Fibroblast of lung (primary cell): ENCODE measurements at regions not wholly inside any gene's neighbourhood (a gene's known extent, or its start where the extent isn't known, plus 50 kb on each side); places are given as distances from the start of the nearest gene placed in this dataset.

Source experiments
- DNase-seq, 2 donors: peaks; one replicate each; pipeline versions ENCODE4 v3.0.0 to v3.0.0-alpha.2; 2010; ENCODE audit warnings: low read depth in 2 of 2
- H2AFZ ChIP-seq: 2 replicates; pipeline ENCODE4 v1.5.1; 2012; ENCODE audit warnings: low read length, control low read depth, inconsistent platforms
- H3K27ac ChIP-seq: 2 replicates; pipeline ENCODE4 v1.5.1; 2011; ENCODE audit warnings: low read length, control low read depth; ENCODE audit not compliant: insufficient read depth
- H3K27me3 ChIP-seq: 2 replicates; pipeline ENCODE4 v1.5.1; 2011; ENCODE audit warnings: mild to moderate bottlenecking, low read length; ENCODE audit not compliant: control insufficient read depth, insufficient read depth
- H3K36me3 ChIP-seq: 2 replicates; pipeline ENCODE4 v1.5.1; 2011; ENCODE audit warnings: low read length; ENCODE audit not compliant: control insufficient read depth, insufficient read depth
- H3K4me1 ChIP-seq: 2 replicates; pipeline ENCODE4 v1.5.1; 2011; ENCODE audit warnings: low read length; ENCODE audit not compliant: control insufficient read depth, insufficient read depth; ENCODE audit errors: extremely low read depth
- H3K4me2 ChIP-seq: 2 replicates; pipeline ENCODE4 v1.5.1; 2011; ENCODE audit warnings: low read length, control low read depth; ENCODE audit not compliant: insufficient read depth; ENCODE audit errors: extremely low read depth
- H3K4me3 ChIP-seq, 4 experiments: fragments of 200-600 bp in 1 of 4; sonication (generic) in 1 of 4; replicated peaks in 1 of 4; 2 replicates each; pipeline ENCODE4 v1.5.1; 2011 to 2016; ENCODE audit warnings: low read length in 4 of 4, low read depth in 3 of 4, mild to moderate bottlenecking in 3 of 4, control low read depth in 2 of 4, inconsistent platforms in 1 of 4, mixed read lengths in 1 of 4; ENCODE audit not compliant: insufficient read depth in 1 of 4; ENCODE audit errors: control extremely low read depth in 1 of 4
- H3K79me2 ChIP-seq: 2 replicates; pipeline ENCODE4 v1.5.1; 2012; ENCODE audit warnings: mild to moderate bottlenecking, low read length, inconsistent platforms; ENCODE audit not compliant: control insufficient read depth, insufficient read depth
- H3K9ac ChIP-seq: 2 replicates; pipeline ENCODE4 v1.5.1; 2011; ENCODE audit warnings: mild to moderate bottlenecking, low read length, control low read depth; ENCODE audit not compliant: insufficient read depth
- H3K9me3 ChIP-seq: 2 replicates; pipeline ENCODE4 v1.5.1; 2012; ENCODE audit warnings: low read depth, low read length; ENCODE audit not compliant: control insufficient read depth, insufficient read depth
- H4K20me1 ChIP-seq: 2 replicates; pipeline ENCODE4 v1.5.1; 2011; ENCODE audit warnings: low read length; ENCODE audit not compliant: control insufficient read depth, insufficient read depth; ENCODE audit errors: extremely low read depth
- EZH2 ChIP-seq: IDR thresholded peaks from 2 replicates; pipeline ENCODE4 v1.5.1; 2012; ENCODE audit warnings: low read length, control low read depth, mild to moderate bottlenecking; ENCODE audit errors: missing control alignments
- TF ChIP-seq, protein P1 (sequence below), 2 donors: IDR thresholded peaks in 1 of 2; conservative IDR thresholded peaks in 1 of 2; 1 replicate in 1 of 2; 2 replicates in 1 of 2; pipeline ENCODE4 v1.5.1; 2011 to 2012; ENCODE audit warnings: low read length in 2 of 2, control low read depth in 1 of 2, inconsistent platforms in 1 of 2, low read depth in 1 of 2, mild to moderate bottlenecking in 1 of 2

GRCh38 chr7:42432644-42433043, 195.6 kb upstream of the GLI3 start:
- H3K79me2 ChIP-seq = no peaks in the 10 kb centered on the region
- no peak overlapping the region for H3K9ac ChIP-seq
- H3K27me3 ChIP-seq = no peaks in the 10 kb centered on the region
- H3K9me3 ChIP-seq = no peaks in the 10 kb centered on the region
- H3K4me1 ChIP-seq = no peaks in the 10 kb centered on the region
- no peaks in the 10 kb centered on the region for H4K20me1 ChIP-seq
- no peak overlapping the region for H2AFZ ChIP-seq
- no peak overlapping the region for H3K4me2 ChIP-seq
- H3K4me3 ChIP-seq = no peak overlapping the region
- H3K27ac ChIP-seq = no peak overlapping the region
- TF ChIP-seq, protein P1, sequence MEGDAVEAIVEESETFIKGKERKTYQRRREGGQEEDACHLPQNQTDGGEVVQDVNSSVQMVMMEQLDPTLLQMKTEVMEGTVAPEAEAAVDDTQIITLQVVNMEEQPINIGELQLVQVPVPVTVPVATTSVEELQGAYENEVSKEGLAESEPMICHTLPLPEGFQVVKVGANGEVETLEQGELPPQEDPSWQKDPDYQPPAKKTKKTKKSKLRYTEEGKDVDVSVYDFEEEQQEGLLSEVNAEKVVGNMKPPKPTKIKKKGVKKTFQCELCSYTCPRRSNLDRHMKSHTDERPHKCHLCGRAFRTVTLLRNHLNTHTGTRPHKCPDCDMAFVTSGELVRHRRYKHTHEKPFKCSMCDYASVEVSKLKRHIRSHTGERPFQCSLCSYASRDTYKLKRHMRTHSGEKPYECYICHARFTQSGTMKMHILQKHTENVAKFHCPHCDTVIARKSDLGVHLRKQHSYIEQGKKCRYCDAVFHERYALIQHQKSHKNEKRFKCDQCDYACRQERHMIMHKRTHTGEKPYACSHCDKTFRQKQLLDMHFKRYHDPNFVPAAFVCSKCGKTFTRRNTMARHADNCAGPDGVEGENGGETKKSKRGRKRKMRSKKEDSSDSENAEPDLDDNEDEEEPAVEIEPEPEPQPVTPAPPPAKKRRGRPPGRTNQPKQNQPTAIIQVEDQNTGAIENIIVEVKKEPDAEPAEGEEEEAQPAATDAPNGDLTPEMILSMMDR (conservative IDR thresholded peaks at IDR 0.05 in 1 of 2, IDR thresholded peaks at IDR 0.05 in 1 of 2; ENCODE audit: low read depth in 1 of 2, low read length in 2 of 2) = no peak
- no peak for TF ChIP-seq EZH2
- no peaks in the 10 kb centered on the region for H3K36me3 ChIP-seq
- no peak for DNase-seq

DNA sequence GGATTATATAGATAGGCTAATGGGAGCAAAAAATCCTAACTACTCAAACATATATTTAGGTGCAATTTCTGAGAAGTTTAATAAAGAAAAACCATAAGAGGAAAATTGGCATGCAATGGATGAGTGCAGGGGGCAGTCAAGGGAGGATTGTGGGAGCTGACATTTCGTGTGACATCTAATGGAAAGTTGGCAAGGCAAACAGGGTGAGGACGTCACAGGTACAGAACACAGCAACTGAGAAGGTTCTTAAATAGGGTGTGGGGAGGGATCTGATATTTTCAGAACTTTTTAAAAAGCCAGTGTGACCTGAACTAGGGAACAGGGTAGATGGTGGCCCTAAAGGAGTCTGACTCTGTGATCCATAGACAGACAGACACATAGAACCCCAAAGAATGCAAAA, 194.9 kb upstream of the GLI3 start:
- no peak overlapping the region for H3K4me2 ChIP-seq
- no peak overlapping the region for H3K4me3 ChIP-seq
- H4K20me1 ChIP-seq = no peaks in the 10 kb centered on the region
- no peaks in the 10 kb centered on the region for H3K27me3 ChIP-seq
- H3K9me3 ChIP-seq = no peaks in the 10 kb centered on the region
- no peaks in the 10 kb centered on the region for H3K79me2 ChIP-seq
- no peak overlapping the region for H3K27ac ChIP-seq
- no peak for DNase-seq
- H2AFZ ChIP-seq = no peak overlapping the region
- H3K36me3 ChIP-seq = no peaks in the 10 kb centered on the region
- H3K9ac ChIP-seq = no peak overlapping the region
- no peaks in the 10 kb centered on the region for H3K4me1 ChIP-seq
- no peak for TF ChIP-seq EZH2
- TF ChIP-seq, protein P1 (conservative IDR thresholded peaks at IDR 0.05 in 1 of 2, IDR thresholded peaks at IDR 0.05 in 1 of 2; ENCODE audit: low read depth in 1 of 2, low read length in 2 of 2) = no peak

- Histone ChIP-seq H3K27ac (no peak overlapping the region), H3K9me3 (no peaks in the 10 kb centered on the region), H3K4me2 (no peak overlapping the region), H3K36me3 (no peaks in the 10 kb centered on the region), H3K27me3 (no peaks in the 10 kb centered on the region), H3K4me1 (no peaks in the 10 kb centered on the region), H4K20me1 (no peaks in the 10 kb centered on the region), H3K4me3 (no peak overlapping the region), H2AFZ (no peak overlapping the region), H3K79me2 (no peaks in the 10 kb centered on the region), H3K9ac (no peak overlapping the region)
- no peak for DNase-seq
- TF ChIP-seq, protein P1 (conservative IDR thresholded peaks at IDR 0.05 in 1 of 2, IDR thresholded peaks at IDR 0.05 in 1 of 2; ENCODE audit: low read depth in 1 of 2, low read length in 2 of 2) = no peak
- no peak for TF ChIP-seq EZH2
Observed at GRCh38 chr7:42429339-42429738, 192.3 kb upstream of the GLI3 start.
